ENCODE measurements at regions not wholly inside any gene's neighbourhood (a gene's known extent, or its start where the extent isn't known, plus 50 kb on each side); places are given as distances from the start of the nearest gene placed in this dataset.

DNA sequence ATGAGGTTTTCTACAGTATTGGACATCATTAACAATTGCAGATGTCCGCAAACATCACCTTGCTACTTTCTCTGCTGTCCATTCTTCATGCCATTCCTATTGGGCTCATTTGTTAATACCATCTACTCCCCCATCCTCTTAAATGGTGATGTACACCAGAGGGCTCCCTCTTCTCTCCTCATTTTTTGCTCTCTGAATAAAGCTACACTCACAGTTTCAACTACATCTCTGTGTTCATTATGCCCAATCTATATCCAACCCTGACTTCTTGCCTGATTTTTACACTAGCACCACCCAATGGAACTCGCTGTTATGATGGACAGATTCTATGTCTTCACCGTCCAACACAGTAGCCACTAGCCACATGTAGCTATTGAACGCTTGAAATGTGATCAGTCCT is 288.1 kb upstream of the ID4 start:
- H3K27ac ChIP-seq = no peak overlapping the region
- no peak overlapping the region for H3K4me2 ChIP-seq
- no peaks in the 10 kb centered on the region for H3K27me3 ChIP-seq (ENCODE audit: insufficient read depth, low read depth)
- no peak overlapping the region for H3K9ac ChIP-seq
- no peak overlapping the region for H2AFZ ChIP-seq (ENCODE audit: low read depth)
- H3K4me1 ChIP-seq (ENCODE audit: low read depth, poor library complexity, severe bottlenecking) = no peaks in the 10 kb centered on the region
- H4K20me1 ChIP-seq (ENCODE audit: insufficient read depth) = no peaks in the 10 kb centered on the region
- H3K4me3 ChIP-seq (IDR thresholded peaks at IDR 0.05; ENCODE audit: insufficient read depth, low read depth, low read length) = no peak overlapping the region
- no peaks in the 10 kb centered on the region for H3K36me3 ChIP-seq (ENCODE audit: insufficient read depth)
- no peaks in the 10 kb centered on the region for H3K79me2 ChIP-seq (ENCODE audit: insufficient read depth, low read depth)
- TF ChIP-seq, protein P1, sequence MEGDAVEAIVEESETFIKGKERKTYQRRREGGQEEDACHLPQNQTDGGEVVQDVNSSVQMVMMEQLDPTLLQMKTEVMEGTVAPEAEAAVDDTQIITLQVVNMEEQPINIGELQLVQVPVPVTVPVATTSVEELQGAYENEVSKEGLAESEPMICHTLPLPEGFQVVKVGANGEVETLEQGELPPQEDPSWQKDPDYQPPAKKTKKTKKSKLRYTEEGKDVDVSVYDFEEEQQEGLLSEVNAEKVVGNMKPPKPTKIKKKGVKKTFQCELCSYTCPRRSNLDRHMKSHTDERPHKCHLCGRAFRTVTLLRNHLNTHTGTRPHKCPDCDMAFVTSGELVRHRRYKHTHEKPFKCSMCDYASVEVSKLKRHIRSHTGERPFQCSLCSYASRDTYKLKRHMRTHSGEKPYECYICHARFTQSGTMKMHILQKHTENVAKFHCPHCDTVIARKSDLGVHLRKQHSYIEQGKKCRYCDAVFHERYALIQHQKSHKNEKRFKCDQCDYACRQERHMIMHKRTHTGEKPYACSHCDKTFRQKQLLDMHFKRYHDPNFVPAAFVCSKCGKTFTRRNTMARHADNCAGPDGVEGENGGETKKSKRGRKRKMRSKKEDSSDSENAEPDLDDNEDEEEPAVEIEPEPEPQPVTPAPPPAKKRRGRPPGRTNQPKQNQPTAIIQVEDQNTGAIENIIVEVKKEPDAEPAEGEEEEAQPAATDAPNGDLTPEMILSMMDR (conservative IDR thresholded peaks at IDR 0.05; ENCODE audit: low read depth, low read length) = no peak

DNA sequence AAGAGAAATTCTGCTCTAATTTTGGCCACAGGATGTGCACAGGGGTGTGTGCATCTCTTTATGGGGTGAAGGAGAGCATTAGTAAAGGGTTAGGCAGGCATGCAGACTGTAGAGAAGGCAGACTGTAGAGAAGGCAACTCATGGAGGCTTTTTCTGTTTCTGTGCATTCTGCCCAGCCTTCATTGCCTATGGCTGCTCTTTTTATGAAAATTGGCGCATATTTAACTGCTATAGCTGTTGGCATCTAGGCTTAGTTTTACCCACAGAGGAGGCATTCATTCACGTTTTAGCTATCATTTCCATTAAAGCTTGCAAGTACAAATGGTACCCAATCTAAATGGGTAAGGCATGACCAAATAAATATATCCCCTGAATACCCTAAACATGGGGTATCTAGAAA is 286.8 kb upstream of the ID4 start:
- H3K9ac ChIP-seq = no peak overlapping the region
- H3K27ac ChIP-seq = no peak overlapping the region
- H3K4me3 ChIP-seq (IDR thresholded peaks at IDR 0.05; ENCODE audit: insufficient read depth, low read depth, low read length) = no peak overlapping the region
- H3K36me3 ChIP-seq (ENCODE audit: insufficient read depth) = no peaks in the 10 kb centered on the region
- no peak overlapping the region for H2AFZ ChIP-seq (ENCODE audit: low read depth)
- no peaks in the 10 kb centered on the region for H4K20me1 ChIP-seq (ENCODE audit: insufficient read depth)
- H3K27me3 ChIP-seq (ENCODE audit: insufficient read depth, low read depth) = no peaks in the 10 kb centered on the region
- no peaks in the 10 kb centered on the region for H3K79me2 ChIP-seq (ENCODE audit: insufficient read depth, low read depth)
- H3K4me1 ChIP-seq (ENCODE audit: low read depth, poor library complexity, severe bottlenecking) = no peaks in the 10 kb centered on the region
- TF ChIP-seq, protein P1 (conservative IDR thresholded peaks at IDR 0.05; ENCODE audit: low read depth, low read length) = no peak
- H3K4me2 ChIP-seq = no peak overlapping the region

DNA sequence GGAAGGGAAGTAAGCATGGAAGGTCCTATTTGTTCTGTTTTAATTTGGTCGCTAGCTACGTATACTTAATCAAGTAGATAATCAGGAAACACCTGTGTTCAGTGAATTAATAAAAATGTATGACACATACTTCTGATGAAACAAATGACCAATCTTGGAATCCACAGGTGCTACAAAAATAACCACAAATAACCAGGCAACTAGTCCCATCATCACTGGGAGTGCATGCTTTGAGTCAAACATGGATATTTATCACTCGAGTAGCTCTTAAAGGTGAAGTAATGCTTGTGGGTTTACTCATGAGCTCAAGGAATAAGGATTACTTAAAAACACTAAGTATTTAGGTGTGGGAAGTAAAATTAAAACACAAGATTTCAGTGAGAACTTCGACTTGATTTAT is 285.6 kb upstream of the ID4 start:
- TF ChIP-seq, protein P1 (conservative IDR thresholded peaks at IDR 0.05; ENCODE audit: low read depth, low read length) = no peak
- H3K4me3 ChIP-seq (IDR thresholded peaks at IDR 0.05; ENCODE audit: insufficient read depth, low read depth, low read length) = no peak overlapping the region

DNA sequence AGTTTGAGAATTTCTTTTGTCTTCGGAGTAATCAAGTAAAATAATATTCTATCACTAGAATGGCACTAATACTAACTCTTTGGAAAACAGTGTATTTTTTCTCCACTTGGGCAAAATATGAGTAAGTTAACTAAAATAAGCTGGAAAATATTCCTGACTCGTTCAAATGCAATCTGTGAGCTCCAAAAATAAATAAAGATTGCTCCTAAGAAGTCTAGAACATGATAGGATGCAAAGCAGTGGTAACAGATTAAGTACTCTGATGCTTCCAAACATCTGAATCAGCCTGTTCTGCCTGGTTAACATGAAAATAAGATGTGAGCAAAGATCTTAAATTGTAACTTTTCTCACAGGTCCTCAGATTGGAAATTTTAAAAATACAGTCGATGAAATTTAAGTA is 285.1 kb upstream of the ID4 start:
- no peak overlapping the region for H3K9ac ChIP-seq
- no peaks in the 10 kb centered on the region for H3K27me3 ChIP-seq (ENCODE audit: insufficient read depth, low read depth)
- H3K4me3 ChIP-seq (IDR thresholded peaks at IDR 0.05; ENCODE audit: insufficient read depth, low read depth, low read length) = no peak overlapping the region
- H3K79me2 ChIP-seq (ENCODE audit: insufficient read depth, low read depth) = no peaks in the 10 kb centered on the region
- TF ChIP-seq, protein P1 (conservative IDR thresholded peaks at IDR 0.05; ENCODE audit: low read depth, low read length) = no peak
- H4K20me1 ChIP-seq (ENCODE audit: insufficient read depth) = no peaks in the 10 kb centered on the region
- H3K36me3 ChIP-seq (ENCODE audit: insufficient read depth) = no peaks in the 10 kb centered on the region
- H3K4me1 ChIP-seq (ENCODE audit: low read depth, poor library complexity, severe bottlenecking) = no peaks in the 10 kb centered on the region
- H3K4me2 ChIP-seq = no peak overlapping the region
- no peak overlapping the region for H2AFZ ChIP-seq (ENCODE audit: low read depth)
- H3K27ac ChIP-seq = no peak overlapping the region

More for the DNA sequence above, 285.6 kb upstream of the ID4 start:
- no peak overlapping the region for H2AFZ ChIP-seq (ENCODE audit: low read depth)
- no peak overlapping the region for H3K9ac ChIP-seq
- no peaks in the 10 kb centered on the region for H4K20me1 ChIP-seq (ENCODE audit: insufficient read depth)
- no peak overlapping the region for H3K27ac ChIP-seq
- H3K4me1 ChIP-seq (ENCODE audit: low read depth, poor library complexity, severe bottlenecking) = no peaks in the 10 kb centered on the region
- no peaks in the 10 kb centered on the region for H3K79me2 ChIP-seq (ENCODE audit: insufficient read depth, low read depth)
- H3K27me3 ChIP-seq (ENCODE audit: insufficient read depth, low read depth) = no peaks in the 10 kb centered on the region
- H3K4me2 ChIP-seq = no peak overlapping the region
- no peaks in the 10 kb centered on the region for H3K36me3 ChIP-seq (ENCODE audit: insufficient read depth)
